ENCODE measurements at regions not wholly inside any gene's neighbourhood (a gene's known extent, or its start where the extent isn't known, plus 50 kb on each side); places are given as distances from the start of the nearest gene placed in this dataset.

DNA sequence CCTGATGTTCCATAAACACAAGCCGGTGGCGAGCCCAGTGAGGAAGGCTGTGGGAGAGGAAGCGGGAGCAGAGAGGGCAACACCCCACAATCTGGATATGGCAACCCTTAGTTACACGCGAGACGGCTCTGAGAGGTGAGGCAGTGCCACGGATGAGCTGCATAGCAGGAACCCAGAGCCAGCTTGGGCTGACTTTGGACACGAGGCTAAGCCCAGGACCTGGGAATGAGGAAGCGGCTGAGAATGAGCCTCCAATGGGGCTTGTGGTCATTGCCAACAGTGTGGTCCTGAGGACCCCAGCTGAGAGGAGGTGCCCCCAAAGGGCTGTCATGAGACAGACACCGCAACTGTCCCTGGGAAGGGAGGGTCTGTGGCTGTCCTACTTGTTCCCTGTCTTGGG, 160.0 kb upstream of the SMIM23 start:
- no TSS peak for BruUV-seq (replicated peaks)
- no peak for TF ChIP-seq ZNF670 (CRISPR knock-in tag; IDR thresholded peaks at IDR 0.05; ENCODE audit: borderline replicate concordance)
- no peak for TF ChIP-seq SIN3A (IDR thresholded peaks at IDR 0.05; ENCODE audit: borderline replicate concordance, low read depth, low read length)
- TF ChIP-seq CAMTA2 (CRISPR knock-in tag; IDR thresholded peaks at IDR 0.05; ENCODE audit: borderline replicate concordance), result no peak
- TF ChIP-seq CEBPB (IDR thresholded peaks at IDR 0.05; ENCODE audit: borderline replicate concordance, low read depth, low read length), result no peak
- TF ChIP-seq, protein P1, sequence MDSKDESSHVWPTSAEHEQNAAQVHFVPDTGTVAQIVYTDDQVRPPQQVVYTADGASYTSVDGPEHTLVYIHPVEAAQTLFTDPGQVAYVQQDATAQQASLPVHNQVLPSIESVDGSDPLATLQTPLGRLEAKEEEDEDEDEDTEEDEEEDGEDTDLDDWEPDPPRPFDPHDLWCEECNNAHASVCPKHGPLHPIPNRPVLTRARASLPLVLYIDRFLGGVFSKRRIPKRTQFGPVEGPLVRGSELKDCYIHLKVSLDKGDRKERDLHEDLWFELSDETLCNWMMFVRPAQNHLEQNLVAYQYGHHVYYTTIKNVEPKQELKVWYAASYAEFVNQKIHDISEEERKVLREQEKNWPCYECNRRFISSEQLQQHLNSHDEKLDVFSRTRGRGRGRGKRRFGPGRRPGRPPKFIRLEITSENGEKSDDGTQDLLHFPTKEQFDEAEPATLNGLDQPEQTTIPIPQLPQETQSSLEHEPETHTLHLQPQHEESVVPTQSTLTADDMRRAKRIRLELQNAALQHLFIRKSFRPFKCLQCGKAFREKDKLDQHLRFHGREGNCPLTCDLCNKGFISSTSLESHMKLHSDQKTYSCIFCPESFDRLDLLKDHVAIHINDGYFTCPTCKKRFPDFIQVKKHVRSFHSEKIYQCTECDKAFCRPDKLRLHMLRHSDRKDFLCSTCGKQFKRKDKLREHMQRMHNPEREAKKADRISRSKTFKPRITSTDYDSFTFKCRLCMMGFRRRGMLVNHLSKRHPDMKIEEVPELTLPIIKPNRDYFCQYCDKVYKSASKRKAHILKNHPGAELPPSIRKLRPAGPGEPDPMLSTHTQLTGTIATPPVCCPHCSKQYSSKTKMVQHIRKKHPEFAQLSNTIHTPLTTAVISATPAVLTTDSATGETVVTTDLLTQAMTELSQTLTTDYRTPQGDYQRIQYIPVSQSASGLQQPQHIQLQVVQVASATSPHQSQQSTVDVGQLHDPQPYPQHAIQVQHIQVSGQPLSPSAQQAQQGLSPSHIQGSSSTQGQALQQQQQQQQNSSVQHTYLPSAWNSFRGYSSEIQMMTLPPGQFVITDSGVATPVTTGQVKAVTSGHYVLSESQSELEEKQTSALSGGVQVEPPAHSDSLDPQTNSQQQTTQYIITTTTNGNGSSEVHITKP (CRISPR knock-in tag; IDR thresholded peaks at IDR 0.05; ENCODE audit: low read depth), result no peak
- TF ChIP-seq, protein P2, sequence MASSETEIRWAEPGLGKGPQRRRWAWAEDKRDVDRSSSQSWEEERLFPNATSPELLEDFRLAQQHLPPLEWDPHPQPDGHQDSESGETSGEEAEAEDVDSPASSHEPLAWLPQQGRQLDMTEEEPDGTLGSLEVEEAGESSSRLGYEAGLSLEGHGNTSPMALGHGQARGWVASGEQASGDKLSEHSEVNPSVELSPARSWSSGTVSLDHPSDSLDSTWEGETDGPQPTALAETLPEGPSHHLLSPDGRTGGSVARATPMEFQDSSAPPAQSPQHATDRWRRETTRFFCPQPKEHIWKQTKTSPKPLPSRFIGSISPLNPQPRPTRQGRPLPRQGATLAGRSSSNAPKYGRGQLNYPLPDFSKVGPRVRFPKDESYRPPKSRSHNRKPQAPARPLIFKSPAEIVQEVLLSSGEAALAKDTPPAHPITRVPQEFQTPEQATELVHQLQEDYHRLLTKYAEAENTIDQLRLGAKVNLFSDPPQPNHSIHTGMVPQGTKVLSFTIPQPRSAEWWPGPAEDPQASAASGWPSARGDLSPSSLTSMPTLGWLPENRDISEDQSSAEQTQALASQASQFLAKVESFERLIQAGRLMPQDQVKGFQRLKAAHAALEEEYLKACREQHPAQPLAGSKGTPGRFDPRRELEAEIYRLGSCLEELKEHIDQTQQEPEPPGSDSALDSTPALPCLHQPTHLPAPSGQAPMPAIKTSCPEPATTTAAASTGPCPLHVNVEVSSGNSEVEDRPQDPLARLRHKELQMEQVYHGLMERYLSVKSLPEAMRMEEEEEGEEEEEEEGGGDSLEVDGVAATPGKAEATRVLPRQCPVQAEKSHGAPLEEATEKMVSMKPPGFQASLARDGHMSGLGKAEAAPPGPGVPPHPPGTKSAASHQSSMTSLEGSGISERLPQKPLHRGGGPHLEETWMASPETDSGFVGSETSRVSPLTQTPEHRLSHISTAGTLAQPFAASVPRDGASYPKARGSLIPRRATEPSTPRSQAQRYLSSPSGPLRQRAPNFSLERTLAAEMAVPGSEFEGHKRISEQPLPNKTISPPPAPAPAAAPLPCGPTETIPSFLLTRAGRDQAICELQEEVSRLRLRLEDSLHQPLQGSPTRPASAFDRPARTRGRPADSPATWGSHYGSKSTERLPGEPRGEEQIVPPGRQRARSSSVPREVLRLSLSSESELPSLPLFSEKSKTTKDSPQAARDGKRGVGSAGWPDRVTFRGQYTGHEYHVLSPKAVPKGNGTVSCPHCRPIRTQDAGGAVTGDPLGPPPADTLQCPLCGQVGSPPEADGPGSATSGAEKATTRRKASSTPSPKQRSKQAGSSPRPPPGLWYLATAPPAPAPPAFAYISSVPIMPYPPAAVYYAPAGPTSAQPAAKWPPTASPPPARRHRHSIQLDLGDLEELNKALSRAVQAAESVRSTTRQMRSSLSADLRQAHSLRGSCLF (CRISPR knock-in tag; IDR thresholded peaks at IDR 0.05; ENCODE audit: borderline replicate concordance), result no peak
- TF ChIP-seq ZC3H4 (CRISPR knock-in tag; IDR thresholded peaks at IDR 0.05; ENCODE audit: borderline replicate concordance), result no peak
- TF ChIP-seq NCOA1 (CRISPR knock-in tag; IDR thresholded peaks at IDR 0.05), result no peak
- no peak for TF ChIP-seq ZNF557 (CRISPR knock-in tag; IDR thresholded peaks at IDR 0.05)
- no peak for TF ChIP-seq THYN1 (CRISPR knock-in tag; IDR thresholded peaks at IDR 0.05; ENCODE audit: borderline replicate concordance, low read depth)
- no peak for TF ChIP-seq HNRNPK (IDR thresholded peaks at IDR 0.05; ENCODE audit: low read depth, low read length, poor library complexity, severe bottlenecking)
- TF ChIP-seq YEATS2 (CRISPR knock-in tag; IDR thresholded peaks at IDR 0.05; ENCODE audit: borderline replicate concordance), result no peak
- TF ChIP-seq, protein P3, sequence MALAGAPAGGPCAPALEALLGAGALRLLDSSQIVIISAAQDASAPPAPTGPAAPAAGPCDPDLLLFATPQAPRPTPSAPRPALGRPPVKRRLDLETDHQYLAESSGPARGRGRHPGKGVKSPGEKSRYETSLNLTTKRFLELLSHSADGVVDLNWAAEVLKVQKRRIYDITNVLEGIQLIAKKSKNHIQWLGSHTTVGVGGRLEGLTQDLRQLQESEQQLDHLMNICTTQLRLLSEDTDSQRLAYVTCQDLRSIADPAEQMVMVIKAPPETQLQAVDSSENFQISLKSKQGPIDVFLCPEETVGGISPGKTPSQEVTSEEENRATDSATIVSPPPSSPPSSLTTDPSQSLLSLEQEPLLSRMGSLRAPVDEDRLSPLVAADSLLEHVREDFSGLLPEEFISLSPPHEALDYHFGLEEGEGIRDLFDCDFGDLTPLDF (CRISPR knock-in tag; IDR thresholded peaks at IDR 0.05), result no peak
- no peak for TF ChIP-seq ZNF816 (CRISPR knock-in tag; IDR thresholded peaks at IDR 0.05; ENCODE audit: borderline replicate concordance)
- no peak for TF ChIP-seq WIZ (CRISPR knock-in tag; IDR thresholded peaks at IDR 0.05)
- no peak for TF ChIP-seq KDM5B (CRISPR knock-in tag; IDR thresholded peaks at IDR 0.05; ENCODE audit: borderline replicate concordance)

More for the DNA sequence above, 160.0 kb upstream of the SMIM23 start:
- in situ Hi-C loops (cut with HindIII; ENCODE audit: extremely low pct_ligation_motif_present, low pct_unique_long_range_greater_than_20kb) (no loop called here), intact Hi-C loops (cut with micrococcal nuclease; ENCODE audit: unreplicated experiment) (no loop called here)
- Histone ChIP-seq H3K36me3 (replicated peaks in 1 of 2; ENCODE audit: control insufficient read depth in 1 of 2, insufficient read depth in 2 of 2, low read length in 2 of 2) (no peaks in the 10 kb centered on the region), H3K4me1 (ENCODE audit: insufficient read depth, low read length) (peaks cover 22% of the 10 kb centered on the region), H3K4me3 (replicated peaks in 1 of 3; ENCODE audit: insufficient read depth in 1 of 3, low read depth in 2 of 3, low read length in 3 of 3) (no peak overlapping the region), H3K27me3 (ENCODE audit: control insufficient read depth in 1 of 2, insufficient read depth in 2 of 2, low read length in 2 of 2) (no peaks in the 10 kb centered on the region), H3K79me2 (ENCODE audit: insufficient read depth, low read length) (no peaks in the 10 kb centered on the region), H3K9me3 (ENCODE audit: low read length) (no peaks in the 10 kb centered on the region), H2AFZ (ENCODE audit: low read length) (no peak overlapping the region), H3K4me2 (ENCODE audit: low read depth, low read length) (no peak overlapping the region), H4K20me1 (ENCODE audit: insufficient read depth, low read length) (no peaks in the 10 kb centered on the region), H3K9ac (ENCODE audit: insufficient read depth, low read depth, low read length) (no peak overlapping the region), H3K27ac (ENCODE audit: extremely low read length, insufficient read depth, low read length) (no peak overlapping the region)
- FAIRE-seq, result no peak
- no peak for DNase-seq (ENCODE audit: low spot score)
- ChIA-PET POLR2A (no interaction called here), CTCF (ENCODE audit: low intra/inter-chr PET ratio, low total read pairs) (no interaction called here)
- WGBS (ENCODE audit: low lambda C conversion rate), result 69% methylated on average over 10 of the region's 10 CpGs
- ATAC-seq, result no peak

Data from HepG2 (cell line).